ENCODE measurements at regions not wholly inside any gene's neighbourhood (a gene's known extent, or its start where the extent isn't known, plus 50 kb on each side); places are given as distances from the start of the nearest gene placed in this dataset.

- H3K4me3 ChIP-seq = no peak overlapping the region
- no peaks in the 10 kb centered on the region for H3K27me3 ChIP-seq
- no peaks in the 10 kb centered on the region for H3K4me1 ChIP-seq
- H3K9me3 ChIP-seq = no peaks in the 10 kb centered on the region
- no peak overlapping the region for H3K27ac ChIP-seq
- no peak for DNase-seq
- no peaks in the 10 kb centered on the region for H3K36me3 ChIP-seq
- TF ChIP-seq CTCF (IDR thresholded peaks at IDR 0.05) (no peak), POLR2A (IDR thresholded peaks at IDR 0.05) (no peak)
Measured at GRCh38 chr13:40163066-40164000, 503.1 kb downstream of the FOXO1 start.

GRCh38 chr13:40164133-40164532 is 502.3 kb downstream of the FOXO1 start:
- Histone ChIP-seq H3K4me3 (no peak overlapping the region), H3K4me1 (no peaks in the 10 kb centered on the region), H3K27ac (no peak overlapping the region), H3K27me3 (no peaks in the 10 kb centered on the region), H3K36me3 (no peaks in the 10 kb centered on the region), H3K9me3 (no peaks in the 10 kb centered on the region)
- TF ChIP-seq CTCF (IDR thresholded peaks at IDR 0.05) = no peak
- TF ChIP-seq POLR2A (IDR thresholded peaks at IDR 0.05) = no peak
- no peak for DNase-seq

DNA sequence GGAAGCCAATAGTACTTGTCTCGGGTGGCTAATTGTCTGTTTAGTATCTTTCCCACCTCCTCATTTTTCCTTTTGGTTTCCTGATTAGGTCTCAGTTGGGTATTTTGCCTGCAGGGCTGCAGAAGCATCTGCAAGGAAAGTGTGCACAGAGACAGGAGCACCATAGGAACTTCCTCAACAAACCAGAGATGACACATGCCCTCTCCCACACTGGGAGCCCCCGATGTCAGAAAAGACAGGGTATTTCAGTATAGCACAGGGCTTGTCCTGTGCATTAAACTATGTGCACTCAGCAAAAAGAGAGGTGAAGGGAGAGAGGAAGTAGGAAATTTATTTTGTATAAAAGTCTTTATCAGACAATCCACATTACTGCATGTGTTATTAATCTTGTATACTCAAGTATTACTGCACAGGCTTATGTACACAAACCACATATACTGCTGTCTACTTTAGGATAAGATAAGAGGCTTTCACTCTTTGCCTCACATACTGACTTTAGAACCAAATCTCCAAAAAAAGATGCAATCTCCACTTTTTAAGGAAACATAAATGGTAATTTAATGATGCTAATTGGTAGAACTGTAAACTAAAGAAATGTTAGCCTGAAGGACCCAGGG is 501.0 kb downstream of the FOXO1 start:
- no peak for DNase-seq
- Histone ChIP-seq H3K9me3 (no peaks in the 10 kb centered on the region), H3K4me3 (no peak overlapping the region), H3K4me1 (no peaks in the 10 kb centered on the region), H3K36me3 (no peaks in the 10 kb centered on the region), H3K27ac (no peak overlapping the region), H3K27me3 (no peaks in the 10 kb centered on the region)
- TF ChIP-seq CTCF (IDR thresholded peaks at IDR 0.05) (no peak), POLR2A (IDR thresholded peaks at IDR 0.05) (no peak)

GRCh38 chr13:40167327-40167726 is 499.1 kb downstream of the FOXO1 start:
- peaks cover 0 to 3% (median 0%) of the 10 kb centered on the region in 4 donors for H3K4me1 ChIP-seq
- TF ChIP-seq POLR2A (IDR thresholded peaks at IDR 0.05) (no peak), CTCF (IDR thresholded peaks at IDR 0.05) (no peak)
- no peaks in the 10 kb centered on the region for H3K27me3 ChIP-seq
- H3K27ac ChIP-seq = no peak overlapping the region
- no peak for DNase-seq
- no peaks in the 10 kb centered on the region for H3K9me3 ChIP-seq
- H3K4me3 ChIP-seq = no peak overlapping the region
- H3K36me3 ChIP-seq = no peaks in the 10 kb centered on the region

DNA sequence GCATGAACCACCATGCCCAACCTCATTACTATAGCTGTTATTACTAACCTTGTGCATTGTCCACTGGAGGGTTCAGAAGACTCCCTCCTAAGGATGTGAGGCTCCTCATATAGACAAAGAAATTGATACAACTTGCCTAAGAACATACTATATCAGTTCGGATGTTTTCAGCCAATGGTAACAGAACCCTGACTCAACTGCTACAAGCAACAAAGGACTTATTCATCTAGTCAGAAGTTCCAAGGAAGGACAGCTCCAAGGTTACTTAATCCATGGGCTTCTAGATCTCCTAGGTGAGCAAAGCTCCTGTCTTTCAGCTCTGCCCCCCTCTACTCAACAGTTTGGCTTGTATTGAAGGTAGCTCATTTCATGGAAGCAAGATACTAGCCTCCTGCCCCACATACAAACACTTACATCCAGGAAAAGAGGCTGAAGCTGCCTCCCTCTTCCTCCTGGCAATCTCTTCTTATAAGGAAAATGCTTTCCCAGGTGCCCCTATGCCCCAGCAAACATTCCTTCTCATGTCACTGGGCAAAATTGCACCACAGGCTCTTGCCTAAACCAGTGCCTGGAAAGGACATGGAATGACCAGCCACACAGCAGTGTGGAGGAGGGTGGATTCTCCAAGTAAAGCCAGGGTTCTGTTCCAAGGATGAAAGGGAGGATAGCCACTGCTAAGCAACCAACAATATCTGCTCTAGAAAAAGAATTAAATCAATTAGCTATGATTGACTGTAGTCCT is 497.8 kb downstream of the FOXO1 start:
- H3K36me3 ChIP-seq = no peaks in the 10 kb centered on the region
- no peak overlapping the region for H3K27ac ChIP-seq
- H3K9me3 ChIP-seq = no peaks in the 10 kb centered on the region
- TF ChIP-seq POLR2A (IDR thresholded peaks at IDR 0.05) (no peak), CTCF (IDR thresholded peaks at IDR 0.05) (no peak)
- DNase-seq = no peak
- no peaks in the 10 kb centered on the region for H3K27me3 ChIP-seq
- no peak overlapping the region for H3K4me3 ChIP-seq
- peaks cover 0 to 5% (median 0%) of the 10 kb centered on the region in 4 donors for H3K4me1 ChIP-seq

Measured in Peyer's patch (tissue), 4 donors.